ENCODE measurements at regions not wholly inside any gene's neighbourhood (a gene's known extent, or its start where the extent isn't known, plus 50 kb on each side); places are given as distances from the start of the nearest gene placed in this dataset.

- no peak overlapping the region for H3K27ac ChIP-seq
- peak; percentile 68 for DNase-seq (ENCODE audit: low spot score)
- TF ChIP-seq CTCF (conservative IDR thresholded peaks at IDR 0.05; ENCODE audit: low read depth): no peak
- ChIA-PET POLR2A (ENCODE audit: low non-redundant PET) (no interaction called here), CTCF (interaction anchor here (0.5 to 0.6 kb wide), 3 partner anchors 332 to 489 kb away, joined by 3 to 4 read pairs (median 3); no protein-coding TSS in a partner anchor)
These were observed 530.6 kb downstream of the ANKRD7 start for GRCh38 chr7:118755067-118755625.

GRCh38 chr7:118757066-118757465 is 532.6 kb downstream of the ANKRD7 start:
- no peak for DNase-seq (ENCODE audit: low spot score)
- ChIA-PET CTCF (no interaction called here), POLR2A (ENCODE audit: low non-redundant PET) (no interaction called here)
- no peak overlapping the region for H3K27ac ChIP-seq
- TF ChIP-seq CTCF (conservative IDR thresholded peaks at IDR 0.05; ENCODE audit: low read depth): no peak

GRCh38 chr7:118758582-118758981 is 534.1 kb downstream of the ANKRD7 start:
- no peak for TF ChIP-seq CTCF (conservative IDR thresholded peaks at IDR 0.05; ENCODE audit: low read depth)
- CTCF ChIA-PET: interaction anchor here (0.6 kb wide), 1 partner anchor 447 kb away, joined by 3 read pairs; no protein-coding TSS in a partner anchor
- POLR2A ChIA-PET (ENCODE audit: low non-redundant PET): no interaction called here
- DNase-seq (ENCODE audit: low spot score): no peak
- no peak overlapping the region for H3K27ac ChIP-seq

GRCh38 chr7:118759921-118760320 is 535.4 kb downstream of the ANKRD7 start:
- H3K27ac ChIP-seq: no peak overlapping the region
- no peak for DNase-seq (ENCODE audit: low spot score)
- no peak for TF ChIP-seq CTCF (conservative IDR thresholded peaks at IDR 0.05; ENCODE audit: low read depth)
- ChIA-PET POLR2A (ENCODE audit: low non-redundant PET) (no interaction called here), CTCF (interaction anchor here (0.7 kb wide), 1 partner anchor 810 kb away, joined by 3 read pairs; no protein-coding TSS in a partner anchor)

GRCh38 chr7:118762451-118762850 is 537.9 kb downstream of the ANKRD7 start:
- ChIA-PET CTCF (no interaction called here), POLR2A (ENCODE audit: low non-redundant PET) (no interaction called here)
- TF ChIP-seq CTCF (conservative IDR thresholded peaks at IDR 0.05; ENCODE audit: low read depth): no peak
- no peak for DNase-seq (ENCODE audit: low spot score)
- H3K27ac ChIP-seq: no peak overlapping the region

- ChIA-PET CTCF (interaction anchor here (0.6 to 0.7 kb wide), 2 partner anchors 143 to 345 kb away, joined by 3 to 4 read pairs; no protein-coding TSS in a partner anchor), POLR2A (ENCODE audit: low non-redundant PET) (no interaction called here)
- no peak for TF ChIP-seq CTCF (conservative IDR thresholded peaks at IDR 0.05; ENCODE audit: low read depth)
- no peak overlapping the region for H3K27ac ChIP-seq
- no peak for DNase-seq (ENCODE audit: low spot score)
These were observed 539.7 kb downstream of the ANKRD7 start for GRCh38 chr7:118764221-118764620.

Data from RWPE1 (cell line).